ENCODE measurements at regions not wholly inside any gene's neighbourhood (a gene's known extent, or its start where the extent isn't known, plus 50 kb on each side); places are given as distances from the start of the nearest gene placed in this dataset.

DNA sequence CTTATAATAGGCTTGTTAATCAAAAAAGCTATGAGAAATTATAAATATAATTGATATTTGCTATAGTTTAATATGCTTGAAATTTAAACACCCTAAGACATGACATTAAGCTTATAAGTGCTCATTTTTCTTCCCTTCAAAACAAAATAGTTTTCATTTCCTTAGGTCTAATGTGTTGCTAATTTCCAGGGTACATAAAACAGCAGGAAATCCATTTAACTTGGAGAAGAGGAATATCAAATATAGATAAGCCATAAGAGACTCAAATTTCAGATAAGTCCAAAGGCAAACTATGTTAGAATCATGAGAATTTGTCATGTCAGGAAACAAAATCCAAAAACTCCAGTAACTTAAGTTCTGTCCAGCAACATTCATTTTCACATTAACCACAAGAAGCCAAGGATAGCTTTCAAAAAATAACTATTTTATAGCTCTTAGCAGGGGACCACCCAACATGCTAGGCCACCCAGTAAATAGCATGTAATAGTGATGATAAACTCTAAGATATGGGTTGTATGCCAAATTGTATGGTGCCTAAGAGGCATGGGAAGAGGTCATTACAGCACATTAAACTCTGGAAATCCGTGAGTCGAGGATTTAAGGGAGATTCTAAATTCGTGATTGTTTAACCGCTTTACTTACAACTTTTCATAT, 298.1 kb downstream of the CRPPA start:
- TF ChIP-seq, protein P1, sequence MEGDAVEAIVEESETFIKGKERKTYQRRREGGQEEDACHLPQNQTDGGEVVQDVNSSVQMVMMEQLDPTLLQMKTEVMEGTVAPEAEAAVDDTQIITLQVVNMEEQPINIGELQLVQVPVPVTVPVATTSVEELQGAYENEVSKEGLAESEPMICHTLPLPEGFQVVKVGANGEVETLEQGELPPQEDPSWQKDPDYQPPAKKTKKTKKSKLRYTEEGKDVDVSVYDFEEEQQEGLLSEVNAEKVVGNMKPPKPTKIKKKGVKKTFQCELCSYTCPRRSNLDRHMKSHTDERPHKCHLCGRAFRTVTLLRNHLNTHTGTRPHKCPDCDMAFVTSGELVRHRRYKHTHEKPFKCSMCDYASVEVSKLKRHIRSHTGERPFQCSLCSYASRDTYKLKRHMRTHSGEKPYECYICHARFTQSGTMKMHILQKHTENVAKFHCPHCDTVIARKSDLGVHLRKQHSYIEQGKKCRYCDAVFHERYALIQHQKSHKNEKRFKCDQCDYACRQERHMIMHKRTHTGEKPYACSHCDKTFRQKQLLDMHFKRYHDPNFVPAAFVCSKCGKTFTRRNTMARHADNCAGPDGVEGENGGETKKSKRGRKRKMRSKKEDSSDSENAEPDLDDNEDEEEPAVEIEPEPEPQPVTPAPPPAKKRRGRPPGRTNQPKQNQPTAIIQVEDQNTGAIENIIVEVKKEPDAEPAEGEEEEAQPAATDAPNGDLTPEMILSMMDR (IDR thresholded peaks at IDR 0.05; ENCODE audit: low read depth, low read length, missing input control) = no peak
- TF ChIP-seq TAF1 (conservative IDR thresholded peaks at IDR 0.05) = no peak
- TF ChIP-seq HNF4G (IDR thresholded peaks at IDR 0.05) = no peak
- TF ChIP-seq, protein P2, sequence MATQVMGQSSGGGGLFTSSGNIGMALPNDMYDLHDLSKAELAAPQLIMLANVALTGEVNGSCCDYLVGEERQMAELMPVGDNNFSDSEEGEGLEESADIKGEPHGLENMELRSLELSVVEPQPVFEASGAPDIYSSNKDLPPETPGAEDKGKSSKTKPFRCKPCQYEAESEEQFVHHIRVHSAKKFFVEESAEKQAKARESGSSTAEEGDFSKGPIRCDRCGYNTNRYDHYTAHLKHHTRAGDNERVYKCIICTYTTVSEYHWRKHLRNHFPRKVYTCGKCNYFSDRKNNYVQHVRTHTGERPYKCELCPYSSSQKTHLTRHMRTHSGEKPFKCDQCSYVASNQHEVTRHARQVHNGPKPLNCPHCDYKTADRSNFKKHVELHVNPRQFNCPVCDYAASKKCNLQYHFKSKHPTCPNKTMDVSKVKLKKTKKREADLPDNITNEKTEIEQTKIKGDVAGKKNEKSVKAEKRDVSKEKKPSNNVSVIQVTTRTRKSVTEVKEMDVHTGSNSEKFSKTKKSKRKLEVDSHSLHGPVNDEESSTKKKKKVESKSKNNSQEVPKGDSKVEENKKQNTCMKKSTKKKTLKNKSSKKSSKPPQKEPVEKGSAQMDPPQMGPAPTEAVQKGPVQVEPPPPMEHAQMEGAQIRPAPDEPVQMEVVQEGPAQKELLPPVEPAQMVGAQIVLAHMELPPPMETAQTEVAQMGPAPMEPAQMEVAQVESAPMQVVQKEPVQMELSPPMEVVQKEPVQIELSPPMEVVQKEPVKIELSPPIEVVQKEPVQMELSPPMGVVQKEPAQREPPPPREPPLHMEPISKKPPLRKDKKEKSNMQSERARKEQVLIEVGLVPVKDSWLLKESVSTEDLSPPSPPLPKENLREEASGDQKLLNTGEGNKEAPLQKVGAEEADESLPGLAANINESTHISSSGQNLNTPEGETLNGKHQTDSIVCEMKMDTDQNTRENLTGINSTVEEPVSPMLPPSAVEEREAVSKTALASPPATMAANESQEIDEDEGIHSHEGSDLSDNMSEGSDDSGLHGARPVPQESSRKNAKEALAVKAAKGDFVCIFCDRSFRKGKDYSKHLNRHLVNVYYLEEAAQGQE (IDR thresholded peaks at IDR 0.05) = no peak

Measured in liver (tissue), 3 donors.